DOHH2 (cell line): ENCODE measurements at regions not wholly inside any gene's neighbourhood (a gene's known extent, or its start where the extent isn't known, plus 50 kb on each side); places are given as distances from the start of the nearest gene placed in this dataset.

Experiments
- H3F3A ChIP-seq: fragments of 200-600 bp; sonication (generic), shearing (Covaris generic); 2 replicates; pipeline ENCODE4 v1.6.0; 2016; ENCODE audit warnings: antibody characterized with exemption, mild to moderate bottlenecking; ENCODE audit not compliant: control insufficient read depth, insufficient read depth
- H3K27ac ChIP-seq: fragments of 200-600 bp; sonication (generic); 2 replicates; pipeline ENCODE4 v1.5.1; 2014; ENCODE audit warnings: low read depth, mild to moderate bottlenecking, low read length, moderate library complexity
- H3K27me3 ChIP-seq: fragments of 200-600 bp; sonication (generic); 2 replicates; pipeline ENCODE4 v1.6.1; 2014; ENCODE audit warnings: mild to moderate bottlenecking, low read length, mixed read lengths; ENCODE audit not compliant: control insufficient read depth
- H3K36me3 ChIP-seq: fragments of 200-600 bp; sonication (generic); 2 replicates; pipeline ENCODE4 v1.6.1; 2014; ENCODE audit warnings: mild to moderate bottlenecking, low read length, moderate library complexity, mixed read lengths; ENCODE audit not compliant: control insufficient read depth
- H3K4me1 ChIP-seq: fragments of 200-600 bp; sonication (generic); 2 replicates; pipeline ENCODE4 v1.6.1; 2014; ENCODE audit warnings: mild to moderate bottlenecking, low read length, mixed read lengths; ENCODE audit not compliant: control insufficient read depth
- H3K4me2 ChIP-seq: fragments of 200-600 bp; sonication (generic); 2 replicates; pipeline ENCODE4 v1.6.0; 2014; ENCODE audit warnings: mild to moderate bottlenecking, low read length, moderate library complexity
- H3K4me3 ChIP-seq: fragments of 200-600 bp; sonication (generic); 2 replicates; pipeline ENCODE4 v1.5.1; 2014; ENCODE audit warnings: mild to moderate bottlenecking, low read length, mixed read lengths
- H3K79me2 ChIP-seq: fragments of 200-600 bp; sonication (generic); 2 replicates; pipeline ENCODE4 v1.6.1; 2014; ENCODE audit warnings: mild to moderate bottlenecking, low read length, mixed read lengths; ENCODE audit not compliant: control insufficient read depth
- H3K9me2 ChIP-seq: fragments of 200-600 bp; sonication (generic); replicated peaks from 2 replicates; pipeline ENCODE4 v1.6.1; 2014; ENCODE audit warnings: mild to moderate bottlenecking, low read length, mixed read lengths; ENCODE audit not compliant: control insufficient read depth
- H3K9me3 ChIP-seq: fragments of 200-600 bp; sonication (generic); 2 replicates; pipeline ENCODE4 v1.6.1; 2014; ENCODE audit warnings: antibody characterized with exemption, low read length, mixed read lengths; ENCODE audit not compliant: control insufficient read depth, insufficient read depth
- H4K20me1 ChIP-seq: fragments of 200-600 bp; sonication (generic); 2 replicates; pipeline ENCODE4 v1.6.0; 2014; ENCODE audit warnings: low read depth, mild to moderate bottlenecking, antibody characterized with exemption, low read length, moderate library complexity; ENCODE audit not compliant: control insufficient read depth, insufficient read depth
- EZH2phosphoT487 ChIP-seq: fragments of 200-600 bp; sonication (generic); IDR thresholded peaks from 2 replicates; pipeline ENCODE4 v1.6.1; 2017; ENCODE audit warnings: borderline replicate concordance, mild to moderate bottlenecking, antibody characterized with exemption, low read length, moderate library complexity, mixed read lengths
- TF ChIP-seq, protein P1 (sequence below): fragments of 200-600 bp; sonication (generic); IDR thresholded peaks from one replicate; pipeline ENCODE4 v1.5.1; 2014; ENCODE audit warnings: antibody characterized with exemption, mild to moderate bottlenecking, low read depth, low read length; ENCODE audit not compliant: poor library complexity, severe bottlenecking

- no peak overlapping the region for H3K4me3 ChIP-seq
- no peaks in the 10 kb centered on the region for H3K79me2 ChIP-seq
- H3K4me2 ChIP-seq, result no peak overlapping the region
- no peak overlapping the region for H3K27ac ChIP-seq
- no peaks in the 10 kb centered on the region for H3K9me2 ChIP-seq
- no peaks in the 10 kb centered on the region for H4K20me1 ChIP-seq
- H3K9me3 ChIP-seq, result no peaks in the 10 kb centered on the region; the same call in 1 of the 2 replicates
- TF ChIP-seq, protein P1, sequence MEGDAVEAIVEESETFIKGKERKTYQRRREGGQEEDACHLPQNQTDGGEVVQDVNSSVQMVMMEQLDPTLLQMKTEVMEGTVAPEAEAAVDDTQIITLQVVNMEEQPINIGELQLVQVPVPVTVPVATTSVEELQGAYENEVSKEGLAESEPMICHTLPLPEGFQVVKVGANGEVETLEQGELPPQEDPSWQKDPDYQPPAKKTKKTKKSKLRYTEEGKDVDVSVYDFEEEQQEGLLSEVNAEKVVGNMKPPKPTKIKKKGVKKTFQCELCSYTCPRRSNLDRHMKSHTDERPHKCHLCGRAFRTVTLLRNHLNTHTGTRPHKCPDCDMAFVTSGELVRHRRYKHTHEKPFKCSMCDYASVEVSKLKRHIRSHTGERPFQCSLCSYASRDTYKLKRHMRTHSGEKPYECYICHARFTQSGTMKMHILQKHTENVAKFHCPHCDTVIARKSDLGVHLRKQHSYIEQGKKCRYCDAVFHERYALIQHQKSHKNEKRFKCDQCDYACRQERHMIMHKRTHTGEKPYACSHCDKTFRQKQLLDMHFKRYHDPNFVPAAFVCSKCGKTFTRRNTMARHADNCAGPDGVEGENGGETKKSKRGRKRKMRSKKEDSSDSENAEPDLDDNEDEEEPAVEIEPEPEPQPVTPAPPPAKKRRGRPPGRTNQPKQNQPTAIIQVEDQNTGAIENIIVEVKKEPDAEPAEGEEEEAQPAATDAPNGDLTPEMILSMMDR, result no peak
- no peak for TF ChIP-seq EZH2phosphoT487
- H3K4me1 ChIP-seq, result no peaks in the 10 kb centered on the region
- no peaks in the 10 kb centered on the region for H3F3A ChIP-seq
- no peaks in the 10 kb centered on the region for H3K36me3 ChIP-seq
- H3K27me3 ChIP-seq, result no peaks in the 10 kb centered on the region
Observed at GRCh38 chr11:32161293-32161692, 70.4 kb downstream of the RCN1 start.

DNA sequence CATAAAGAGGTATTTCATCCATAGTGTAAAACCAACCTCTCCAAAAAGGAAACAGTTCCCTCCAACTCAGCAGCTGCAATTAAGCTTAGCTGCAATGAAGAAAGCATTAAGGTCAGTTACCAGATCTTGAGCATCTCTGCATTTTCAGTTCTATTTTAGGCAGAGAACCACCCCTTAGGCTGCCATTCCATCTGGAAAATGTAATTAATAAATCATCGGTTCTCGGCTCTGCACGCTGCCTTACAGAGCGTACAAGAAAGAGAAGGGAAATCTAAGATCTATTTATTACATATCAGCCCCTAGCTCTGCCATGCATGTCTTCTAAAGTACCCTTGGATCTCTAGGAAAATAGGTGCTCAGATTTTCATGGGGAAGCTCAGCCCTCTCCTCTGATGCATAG lies 71.5 kb downstream of the RCN1 start:
- Histone ChIP-seq H3F3A (no peaks in the 10 kb centered on the region), H3K4me1 (no peaks in the 10 kb centered on the region), H3K9me3 (no peaks in the 10 kb centered on the region; the same call in 1 of the 2 replicates), H4K20me1 (no peaks in the 10 kb centered on the region), H3K27ac (no peak overlapping the region), H3K9me2 (no peaks in the 10 kb centered on the region), H3K27me3 (no peaks in the 10 kb centered on the region), H3K79me2 (no peaks in the 10 kb centered on the region), H3K36me3 (no peaks in the 10 kb centered on the region), H3K4me3 (no peak overlapping the region), H3K4me2 (no peak overlapping the region)
- TF ChIP-seq, protein P1, result no peak
- no peak for TF ChIP-seq EZH2phosphoT487

DNA sequence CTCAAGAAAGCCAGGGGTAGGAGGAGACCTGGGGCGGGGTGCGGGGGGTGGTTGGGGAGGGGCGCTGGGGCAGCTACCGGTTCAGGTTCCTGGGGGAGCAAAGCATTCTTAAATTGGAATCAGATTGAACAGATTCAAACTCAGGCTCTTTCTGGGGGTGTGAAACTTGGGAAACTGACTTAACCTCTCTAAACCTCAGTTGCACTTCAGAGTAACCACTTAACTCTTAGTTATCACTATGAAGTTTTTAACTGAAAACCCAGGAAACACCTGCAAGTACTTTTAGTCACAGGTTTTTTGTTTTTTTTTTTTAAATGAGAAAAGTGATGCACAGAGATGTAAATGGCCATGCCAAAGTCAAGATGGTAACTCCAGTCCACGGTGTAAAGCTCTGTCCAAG lies 72.0 kb downstream of the RCN1 start:
- no peaks in the 10 kb centered on the region for H3K27me3 ChIP-seq
- H3K79me2 ChIP-seq, result no peaks in the 10 kb centered on the region
- no peaks in the 10 kb centered on the region for H4K20me1 ChIP-seq
- H3K36me3 ChIP-seq, result no peaks in the 10 kb centered on the region
- no peaks in the 10 kb centered on the region for H3K4me1 ChIP-seq
- no peak overlapping the region for H3K4me3 ChIP-seq
- no peak overlapping the region for H3K4me2 ChIP-seq
- no peak for TF ChIP-seq EZH2phosphoT487
- TF ChIP-seq, protein P1, result no peak
- H3K9me3 ChIP-seq, result no peaks in the 10 kb centered on the region; the same call in 1 of the 2 replicates
- no peaks in the 10 kb centered on the region for H3F3A ChIP-seq
- no peaks in the 10 kb centered on the region for H3K9me2 ChIP-seq
- no peak overlapping the region for H3K27ac ChIP-seq

GRCh38 chr11:32163557-32163956 lies 72.7 kb downstream of the RCN1 start:
- no peak for TF ChIP-seq EZH2phosphoT487
- TF ChIP-seq, protein P1, result no peak
- no peaks in the 10 kb centered on the region for H3K27me3 ChIP-seq
- H3K79me2 ChIP-seq, result no peaks in the 10 kb centered on the region
- no peaks in the 10 kb centered on the region for H4K20me1 ChIP-seq
- H3K4me3 ChIP-seq, result no peak overlapping the region
- no peaks in the 10 kb centered on the region for H3K36me3 ChIP-seq
- H3F3A ChIP-seq, result no peaks in the 10 kb centered on the region
- no peak overlapping the region for H3K27ac ChIP-seq
- H3K9me2 ChIP-seq, result no peaks in the 10 kb centered on the region
- H3K4me1 ChIP-seq, result no peaks in the 10 kb centered on the region
- H3K9me3 ChIP-seq, result no peaks in the 10 kb centered on the region; the same call in 1 of the 2 replicates
- no peak overlapping the region for H3K4me2 ChIP-seq
